ENCODE measurements at regions not wholly inside any gene's neighbourhood (a gene's known extent, or its start where the extent isn't known, plus 50 kb on each side); places are given as distances from the start of the nearest gene placed in this dataset.

- TF ChIP-seq CTCF (IDR thresholded peaks at IDR 0.05): no peak
- no peak for TF ChIP-seq POLR2A (IDR thresholded peaks at IDR 0.05)
These were observed 128.1 kb upstream of the CCN2 start for GRCh38 chr6:132079286-132079685.

Data from Peyer's patch (tissue), 4 donors.